CD4-positive, alpha-beta T cell treated with Interleukin-6 at 100 ng/mL for 8 hours (primary cell): ENCODE measurements at regions not wholly inside any gene's neighbourhood (a gene's known extent, or its start where the extent isn't known, plus 50 kb on each side); places are given as distances from the start of the nearest gene placed in this dataset.
"Not testable (repeated sequence)": the region's sequence is repeated elsewhere in the genome, so short reads cannot be mapped to it uniquely, and the experiment has no call there.

Experiments
- DNase-seq: peaks from one replicate; pipeline ENCODE4 v3.0.0-alpha.2; 2020; ENCODE audit warnings: mixed read lengths, low spot score

- DNase-seq, result no peak
Measured at GRCh38 chr2:215536510-215536909, 100.6 kb upstream of the FN1 start.

DNA sequence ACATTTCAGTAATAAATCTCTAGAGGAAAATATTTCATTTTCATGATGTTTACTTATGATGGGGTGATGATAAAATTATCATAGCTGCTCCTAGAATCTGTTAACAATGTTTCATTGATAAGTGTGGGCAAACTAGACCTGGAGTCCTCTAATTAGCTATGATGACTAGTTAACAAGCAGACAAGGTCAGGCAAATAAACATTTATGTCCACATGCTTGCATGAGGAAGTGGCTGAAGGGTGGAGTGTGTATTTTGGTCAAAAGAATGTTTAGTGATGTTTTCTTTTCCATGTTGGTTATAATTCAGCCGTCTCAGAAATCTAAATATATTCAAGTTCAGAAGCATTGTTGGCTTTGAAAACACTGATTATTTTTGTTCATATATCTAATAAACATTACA, 99.9 kb upstream of the FN1 start:
- DNase-seq, result no peak

GRCh38 chr2:215535125-215535668, 99.3 kb upstream of the FN1 start:
- DNase-seq, result no peak

DNA sequence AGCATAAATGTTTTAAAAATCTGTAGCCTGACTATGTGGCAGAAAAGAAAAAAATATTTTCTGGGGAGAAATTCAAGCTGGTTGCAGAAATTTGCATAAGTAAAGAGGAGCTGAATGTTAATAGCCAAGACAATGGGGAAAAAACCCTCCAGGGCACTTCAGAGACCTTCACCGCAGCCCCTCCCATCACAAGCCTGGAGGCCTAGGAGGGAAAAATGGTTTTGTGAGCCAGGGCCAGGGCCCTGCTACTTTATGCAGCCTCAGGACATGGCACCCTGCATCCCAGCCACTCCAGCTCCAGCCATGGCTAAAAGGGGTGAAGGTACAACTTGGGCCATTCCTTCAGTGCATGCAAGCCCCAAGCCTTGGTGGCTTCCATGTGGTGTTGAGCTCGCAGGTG, 97.8 kb upstream of the FN1 start:
- not testable (repeated sequence) for DNase-seq

DNA sequence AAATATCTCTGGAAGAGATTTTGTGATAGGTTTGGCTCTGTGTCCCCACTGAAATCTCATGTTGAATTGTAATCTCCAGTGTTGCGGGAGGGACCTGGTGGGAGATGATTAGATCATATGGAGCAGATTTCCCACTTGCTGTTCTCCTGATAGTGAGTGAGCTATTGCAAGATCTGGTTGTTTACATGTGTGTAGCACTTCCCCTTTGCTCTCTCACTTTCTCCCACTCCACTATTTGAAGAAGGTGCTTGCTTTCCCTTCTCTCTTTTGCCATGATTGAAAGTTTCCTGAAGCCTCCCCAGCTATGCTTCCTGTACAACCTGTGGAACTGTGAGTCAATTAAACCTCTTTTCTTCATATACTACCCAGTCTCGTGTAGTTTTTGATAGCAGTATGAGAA, 97.0 kb upstream of the FN1 start:
- DNase-seq, result no peak

GRCh38 chr2:215531284-215531683, 95.4 kb upstream of the FN1 start:
- no peak for DNase-seq

DNA sequence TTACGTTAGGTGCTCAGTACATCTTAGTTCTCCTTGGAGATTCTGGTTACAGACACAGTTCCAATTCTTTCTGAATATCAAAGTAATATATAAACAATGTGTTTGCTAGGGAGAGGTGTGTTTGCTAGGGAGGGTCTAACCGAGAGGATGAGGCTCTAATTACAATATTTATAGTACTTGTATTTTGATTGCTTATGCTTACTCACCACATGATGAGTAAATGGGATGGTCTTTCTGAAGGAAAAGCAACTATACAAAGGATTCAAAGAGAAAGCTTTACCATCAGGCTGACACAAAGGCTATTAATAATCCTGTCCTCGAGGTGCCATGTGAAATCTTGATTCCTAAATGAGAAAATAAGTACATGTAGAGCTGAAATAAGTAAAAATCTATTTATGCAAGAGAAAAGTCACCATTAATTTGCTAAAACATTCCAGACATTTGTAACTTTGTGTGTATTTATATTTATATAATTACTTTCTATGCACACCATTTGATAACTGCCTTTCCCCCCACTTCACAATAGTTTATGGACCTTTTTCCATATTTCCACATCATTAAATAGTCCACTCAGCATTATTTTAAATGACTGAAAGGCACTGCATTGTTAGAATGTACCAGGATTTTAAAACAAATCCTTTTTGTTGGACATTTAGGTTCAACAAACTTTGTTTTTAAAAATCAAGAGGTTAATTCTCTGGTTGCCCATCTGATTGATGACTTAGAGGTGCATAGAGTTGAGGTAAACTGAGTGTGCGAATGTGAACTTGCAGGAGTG, 94.5 kb upstream of the FN1 start:
- no peak for DNase-seq

- no peak for DNase-seq
Measured at GRCh38 chr2:215529271-215529670, 93.4 kb upstream of the FN1 start.

GRCh38 chr2:215528555-215528954, 92.7 kb upstream of the FN1 start:
- DNase-seq, result no peak

GRCh38 chr2:215527736-215528135, 91.9 kb upstream of the FN1 start:
- no peak for DNase-seq

- no peak for DNase-seq
Measured at GRCh38 chr2:215526341-215526740, 90.5 kb upstream of the FN1 start.

DNA sequence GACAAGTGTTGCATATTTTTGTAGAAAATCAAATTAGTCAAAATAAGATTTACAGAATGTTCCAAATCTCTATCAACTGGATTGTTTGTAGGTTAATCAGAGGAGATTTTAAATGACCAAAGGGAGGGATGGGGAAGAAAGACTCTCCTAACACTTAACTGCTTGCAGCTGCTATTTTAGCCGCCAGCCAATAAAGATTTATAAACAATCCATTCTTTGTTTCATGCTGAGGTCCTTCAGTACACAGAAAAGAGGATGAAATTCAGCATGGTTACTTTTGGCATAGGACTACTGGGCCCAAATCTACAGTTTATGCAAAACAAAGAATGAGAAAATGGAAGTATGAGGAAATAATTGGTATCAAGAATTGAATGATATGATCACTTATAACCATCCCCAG, 86.4 kb upstream of the FN1 start:
- DNase-seq, result no peak

- DNase-seq, result no peak
Measured at GRCh38 chr2:215521031-215521430, 85.2 kb upstream of the FN1 start.

DNA sequence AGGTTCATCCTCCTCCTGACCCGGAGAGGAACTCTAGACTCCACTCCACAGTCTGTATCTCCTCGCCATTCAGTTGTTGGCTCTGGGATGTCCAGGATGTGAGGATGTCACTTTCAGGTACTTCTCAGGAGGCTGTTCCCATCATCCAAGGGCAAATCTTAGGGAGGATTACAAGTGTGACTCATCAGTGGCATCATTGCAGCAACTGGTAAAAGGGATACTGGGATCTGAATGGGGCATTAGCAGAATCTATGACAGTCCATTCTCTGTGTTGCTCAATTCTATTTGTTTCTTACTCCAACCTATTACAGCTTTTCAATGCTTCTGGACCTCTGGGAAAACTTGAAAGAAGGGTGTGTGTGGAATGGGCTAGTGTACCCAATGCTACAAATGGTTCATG, 81.5 kb upstream of the FN1 start:
- DNase-seq, result no peak

DNA sequence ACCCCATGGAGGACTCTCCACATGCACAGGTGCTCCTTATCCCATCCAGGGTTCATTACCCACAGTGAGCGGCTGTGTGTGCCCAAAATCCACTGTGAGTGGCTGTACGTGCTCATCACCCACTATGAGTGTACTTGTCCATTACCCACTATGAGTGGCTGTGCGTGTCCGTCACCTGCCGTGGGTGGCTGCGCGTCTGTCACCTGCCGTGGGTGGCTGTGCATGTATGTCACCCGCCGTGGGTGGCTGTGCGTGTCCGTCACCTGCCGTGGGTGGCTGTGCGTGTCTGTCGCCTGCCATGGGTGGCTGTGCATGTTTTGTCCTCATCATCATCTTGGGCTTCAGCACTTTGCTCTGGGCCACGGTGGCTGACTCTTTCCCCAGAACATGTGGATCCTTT, 78.6 kb upstream of the FN1 start:
- no peak for DNase-seq

DNA sequence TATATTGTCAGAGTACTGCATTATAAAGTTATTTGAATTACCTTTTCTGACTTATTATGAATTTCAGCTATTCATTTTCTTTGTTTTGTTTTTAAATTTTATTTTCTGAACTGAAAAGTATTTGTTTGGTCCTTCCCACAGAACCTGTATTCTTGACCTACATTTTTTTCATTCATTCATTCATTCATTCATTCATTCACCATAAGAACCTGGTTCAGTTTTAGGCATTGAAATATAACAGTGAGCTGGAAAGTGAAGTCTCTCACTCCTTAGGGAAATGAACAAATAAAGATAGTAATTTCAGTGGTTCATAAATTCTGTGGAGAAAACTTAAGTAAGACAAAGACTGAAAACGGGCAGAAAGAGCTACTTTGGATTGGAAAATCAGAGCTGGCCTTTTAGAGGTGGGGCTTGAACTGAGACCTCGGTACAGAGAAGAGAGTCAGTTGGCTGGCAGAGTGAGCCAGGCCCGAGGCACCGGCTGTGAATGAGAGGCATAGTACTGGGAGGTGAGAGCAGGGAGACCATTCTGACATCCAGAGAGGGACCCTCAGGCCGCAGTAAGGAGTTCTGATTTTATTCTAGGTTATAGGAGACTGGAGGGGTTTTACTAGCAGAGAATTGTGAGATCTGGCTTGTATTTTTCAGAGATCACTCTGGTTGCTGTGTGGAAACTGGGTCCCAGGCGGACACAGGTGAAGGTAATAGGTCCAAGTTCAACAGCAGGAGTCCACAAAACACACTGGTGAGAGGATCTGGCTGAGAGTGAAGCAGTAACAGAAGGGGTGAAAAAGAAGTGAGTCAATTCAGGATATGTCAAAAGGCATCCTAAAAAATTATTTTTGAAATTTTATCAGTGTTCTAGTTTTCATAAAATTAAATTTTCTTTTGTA, 75.8 kb upstream of the FN1 start:
- no peak for DNase-seq

- no peak for DNase-seq
Measured at GRCh38 chr2:215507836-215508235, 72.0 kb upstream of the FN1 start.

DNA sequence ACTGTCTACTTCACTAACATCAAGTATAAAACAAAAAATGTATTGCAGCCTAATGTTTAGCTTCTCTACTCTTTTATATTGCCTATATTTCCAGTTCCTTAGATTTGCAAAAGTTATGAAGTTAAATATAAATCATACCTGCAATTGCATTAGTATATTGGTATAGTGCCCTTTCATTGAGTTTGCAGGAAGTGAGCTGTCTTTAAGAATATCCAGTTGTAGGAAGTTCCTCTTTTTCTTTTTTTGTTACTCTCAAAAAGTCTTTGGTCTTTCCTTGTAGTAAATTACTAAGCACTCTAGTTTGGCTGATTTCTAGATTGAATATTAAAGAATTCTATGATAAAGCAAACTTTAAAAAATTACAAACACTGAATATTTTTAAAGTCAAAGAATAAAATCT, 71.3 kb upstream of the FN1 start:
- no peak for DNase-seq

DNA sequence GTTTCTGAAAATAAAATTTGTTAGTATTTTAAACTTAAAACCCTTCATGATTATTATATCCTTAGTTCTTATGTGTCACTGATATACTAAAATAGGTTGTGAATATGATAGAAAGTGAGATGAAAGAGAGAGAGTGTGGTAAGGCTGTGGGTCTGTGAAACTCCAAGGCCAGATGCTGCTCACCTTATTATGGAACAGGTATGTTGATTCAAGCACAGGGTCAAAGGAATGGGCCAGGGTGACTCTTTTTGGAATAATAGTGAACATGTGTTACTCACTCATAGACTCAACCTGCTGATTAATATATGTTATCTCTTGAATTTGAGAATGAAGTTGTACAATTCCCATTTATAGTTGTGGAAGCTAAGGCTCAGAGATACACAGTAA, 70.7 kb upstream of the FN1 start:
- no peak for DNase-seq

- DNase-seq, result no peak
Measured at GRCh38 chr2:215505044-215505786, 69.3 kb upstream of the FN1 start.

DNA sequence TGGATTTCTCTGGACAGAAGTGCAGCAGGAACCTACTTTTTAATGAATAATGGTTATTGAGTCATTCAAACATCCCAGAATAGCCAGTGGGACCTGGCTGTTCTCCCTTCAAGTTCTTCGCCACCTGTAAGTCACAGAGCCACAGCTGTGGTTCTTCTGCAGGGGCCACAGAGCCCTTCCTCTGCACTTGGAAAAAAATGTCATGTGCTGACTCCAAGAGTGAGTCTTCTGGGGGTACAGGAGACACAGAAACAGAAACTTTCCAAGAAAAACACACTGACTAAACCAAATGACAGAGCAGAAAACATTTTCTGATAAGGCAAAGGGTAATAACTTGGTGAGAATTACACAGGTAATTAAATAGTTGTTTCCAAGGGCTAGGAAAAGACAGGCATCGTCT, 68.7 kb upstream of the FN1 start:
- DNase-seq, result no peak

GRCh38 chr2:215503381-215503780, 67.5 kb upstream of the FN1 start:
- DNase-seq, result no peak
